SK-N-MC (cell line): ENCODE measurements at regions not wholly inside any gene's neighbourhood (a gene's known extent, or its start where the extent isn't known, plus 50 kb on each side); places are given as distances from the start of the nearest gene placed in this dataset.

Source experiments
- DNase-seq: peaks from one replicate; pipeline ENCODE4 v3.0.0-alpha.2; 2011; ENCODE audit warnings: low read depth, low spot score
- H3K27ac ChIP-seq: fragments of 200-600 bp; sonication (generic); 2 replicates; pipeline ENCODE4 v1.5.1; 2016; ENCODE audit warnings: mixed run types
- H3K36me3 ChIP-seq: fragments of 200-600 bp; sonication (generic); 2 replicates; pipeline ENCODE4 v1.6.1; 2017; ENCODE audit warnings: antibody characterized with exemption, low read length, mixed read lengths; ENCODE audit not compliant: insufficient read depth
- H3K4me3 ChIP-seq: fragments of 200-600 bp; sonication (generic); 2 replicates; pipeline ENCODE4 v1.5.1; 2016
- H3K9ac ChIP-seq: fragments of 200-600 bp; sonication (generic); 2 replicates; pipeline ENCODE4 v1.8.0; 2017; ENCODE audit warnings: mixed run types, mixed read lengths; ENCODE audit not compliant: insufficient read length
- H3K9me3 ChIP-seq: fragments of 200-600 bp; sonication (generic); 2 replicates; pipeline ENCODE4 v1.6.1; 2017; ENCODE audit warnings: low read depth, mild to moderate bottlenecking, antibody characterized with exemption, low read length, moderate library complexity, mixed read lengths
- EZH2 ChIP-seq: fragments of 200-600 bp; sonication (generic); IDR thresholded peaks from one replicate; pipeline ENCODE4 v1.6.1; 2017; ENCODE audit warnings: antibody characterized with exemption
- FOXP2 ChIP-seq: optimal IDR thresholded peaks from 2 replicates; pipeline ENCODE3; 2011; ENCODE audit warnings: mild to moderate bottlenecking, moderate library complexity; ENCODE audit not compliant: insufficient read depth; ENCODE audit errors: extremely low read length, control extremely low read depth
- POLR2AphosphoS5 ChIP-seq: IDR thresholded peaks from 2 replicates; pipeline ENCODE4 v1.6.1; 2012; ENCODE audit warnings: mild to moderate bottlenecking, low read depth, low read length, borderline replicate concordance

DNA sequence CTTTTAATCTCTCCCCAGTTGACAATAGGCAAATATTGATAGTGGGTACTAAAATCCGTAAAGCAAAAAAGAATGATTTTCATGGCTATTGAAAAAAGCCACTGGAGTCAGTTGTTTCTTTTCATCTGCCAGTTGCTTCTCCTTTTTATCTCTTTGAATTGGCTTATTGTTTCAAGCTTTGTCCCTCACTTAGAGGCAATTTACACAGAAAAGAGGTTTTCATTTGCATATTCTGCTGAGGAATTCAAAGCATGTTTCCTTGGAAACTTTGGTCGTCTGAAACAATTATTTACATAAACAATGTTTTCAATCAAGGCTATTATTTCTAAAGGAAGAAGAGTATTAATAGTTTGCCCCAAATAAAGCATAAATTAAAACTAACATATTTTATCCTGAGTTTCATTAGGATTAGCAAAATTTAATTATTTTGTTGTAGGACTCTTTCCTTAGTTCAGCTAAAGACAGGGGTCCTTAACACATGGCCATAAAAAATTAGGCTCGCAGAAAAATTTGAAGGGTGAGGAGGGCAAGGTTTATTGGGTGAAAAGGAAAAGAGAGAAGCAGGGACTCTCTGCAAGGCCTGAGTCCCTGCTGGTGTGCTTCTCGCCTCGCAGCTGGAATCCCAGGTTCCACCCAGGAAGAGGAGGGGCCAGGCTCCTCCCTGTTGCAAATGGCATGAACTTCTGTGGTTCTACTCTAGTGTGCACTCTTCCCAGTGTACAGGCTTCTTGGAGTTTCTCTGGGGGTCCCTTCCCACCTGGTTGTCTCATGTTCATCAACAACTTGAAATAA lies 138.8 kb upstream of the LAMA2 start:
- Histone ChIP-seq H3K9me3 (no peaks in the 10 kb centered on the region), H3K27ac (no peak overlapping the region), H3K36me3 (no peaks in the 10 kb centered on the region), H3K9ac (no peak overlapping the region), H3K4me3 (no peak overlapping the region)
- TF ChIP-seq FOXP2: no peak
- no peak for TF ChIP-seq EZH2
- TF ChIP-seq POLR2AphosphoS5: no peak
- no peak for DNase-seq

DNA sequence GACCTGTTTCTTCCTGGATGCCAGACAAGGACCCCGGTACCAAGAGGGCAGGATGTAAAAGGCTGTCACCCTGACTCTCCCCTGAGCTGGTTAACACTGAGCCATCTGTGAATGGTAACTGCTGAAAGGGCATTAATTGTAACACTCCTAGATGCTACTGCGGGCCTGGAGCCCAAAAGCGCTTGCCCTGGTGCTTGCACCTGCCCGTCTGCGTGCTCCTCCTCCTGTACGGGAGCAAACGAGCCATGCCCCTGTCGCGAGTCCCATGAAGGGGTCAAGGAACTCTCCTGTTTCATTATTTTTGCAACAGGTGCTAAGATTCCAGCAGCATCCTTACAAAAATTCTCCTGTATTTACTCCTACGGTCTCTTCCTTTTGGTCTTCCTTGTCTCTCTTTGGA lies 140.0 kb upstream of the LAMA2 start:
- Histone ChIP-seq H3K4me3 (no peak overlapping the region), H3K9ac (no peak overlapping the region), H3K27ac (no peak overlapping the region), H3K36me3 (no peaks in the 10 kb centered on the region), H3K9me3 (no peaks in the 10 kb centered on the region)
- TF ChIP-seq FOXP2: no peak
- TF ChIP-seq POLR2AphosphoS5: no peak
- TF ChIP-seq EZH2: no peak
- DNase-seq: no peak

DNA sequence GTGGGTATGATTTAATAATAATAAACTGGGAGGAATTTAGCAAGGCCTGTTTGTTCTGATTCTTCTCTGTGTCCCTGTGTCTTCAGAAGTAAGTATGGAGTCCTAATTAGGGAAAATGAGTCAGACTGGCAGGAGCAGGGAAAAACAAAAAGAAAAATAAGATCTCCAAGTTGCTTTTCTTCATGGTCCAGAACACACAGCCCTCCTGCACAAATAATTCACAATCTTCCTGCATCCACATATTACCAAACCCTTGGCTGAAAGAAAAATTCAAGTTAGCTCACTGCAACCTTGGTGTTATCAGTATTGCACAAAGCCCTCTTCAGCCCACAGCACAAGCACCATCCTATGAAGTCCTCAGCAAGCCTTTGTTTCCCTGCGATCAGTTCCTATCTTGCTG lies 142.0 kb upstream of the LAMA2 start:
- no peak overlapping the region for H3K4me3 ChIP-seq
- H3K9me3 ChIP-seq: no peaks in the 10 kb centered on the region
- DNase-seq: no peak
- no peak overlapping the region for H3K9ac ChIP-seq
- no peak overlapping the region for H3K27ac ChIP-seq
- no peaks in the 10 kb centered on the region for H3K36me3 ChIP-seq
- TF ChIP-seq FOXP2 (no peak), EZH2 (no peak), POLR2AphosphoS5 (no peak)

DNA sequence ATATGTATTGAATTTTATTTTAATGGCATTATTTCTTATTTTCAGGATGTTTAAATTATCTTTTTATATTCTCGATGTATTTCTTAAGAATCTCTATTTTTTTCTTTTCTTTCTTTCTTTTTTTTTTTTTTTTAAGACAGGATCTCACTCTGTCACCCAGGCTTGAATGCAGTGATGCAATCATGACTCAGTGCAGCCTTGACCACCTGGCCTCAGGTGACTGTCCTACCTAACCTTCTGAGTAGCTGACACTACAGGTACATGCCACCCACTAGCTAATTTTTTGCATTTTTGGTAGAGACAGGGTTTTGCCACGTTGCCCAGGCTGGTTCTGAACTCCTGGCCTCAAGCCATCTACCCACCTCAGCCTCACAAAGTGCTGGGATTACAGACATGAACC lies 143.8 kb upstream of the LAMA2 start:
- H3K9ac ChIP-seq: no peak overlapping the region
- H3K27ac ChIP-seq: no peak overlapping the region
- H3K4me3 ChIP-seq: no peak overlapping the region
- H3K9me3 ChIP-seq: no peaks in the 10 kb centered on the region
- no peaks in the 10 kb centered on the region for H3K36me3 ChIP-seq
- DNase-seq: no peak
- TF ChIP-seq POLR2AphosphoS5 (no peak), EZH2 (no peak)

DNA sequence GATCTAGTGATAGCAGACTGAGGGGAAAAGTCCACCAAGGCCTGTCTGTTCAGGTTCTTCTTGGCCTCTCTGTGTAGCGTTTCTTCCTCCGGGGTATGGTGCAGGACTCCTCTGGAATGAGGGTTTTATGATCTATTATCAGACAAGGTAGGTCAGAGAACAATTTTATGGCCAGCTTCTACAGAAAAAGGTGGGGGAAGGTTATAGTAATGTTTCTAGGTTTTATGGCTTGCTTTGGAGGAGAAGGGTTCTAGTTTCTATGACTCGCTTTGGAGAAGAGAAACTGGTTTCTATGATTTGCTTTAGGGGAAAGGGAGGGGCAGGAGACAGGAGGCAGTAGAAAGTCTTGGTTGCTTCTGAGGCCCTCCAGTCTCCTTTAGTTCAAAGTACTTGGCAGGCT lies 144.8 kb upstream of the LAMA2 start:
- DNase-seq: no peak
- TF ChIP-seq EZH2 (no peak), FOXP2 (no peak), POLR2AphosphoS5 (no peak)
- Histone ChIP-seq H3K27ac (no peak overlapping the region), H3K4me3 (no peak overlapping the region), H3K36me3 (no peaks in the 10 kb centered on the region), H3K9ac (no peak overlapping the region), H3K9me3 (no peaks in the 10 kb centered on the region)

DNA sequence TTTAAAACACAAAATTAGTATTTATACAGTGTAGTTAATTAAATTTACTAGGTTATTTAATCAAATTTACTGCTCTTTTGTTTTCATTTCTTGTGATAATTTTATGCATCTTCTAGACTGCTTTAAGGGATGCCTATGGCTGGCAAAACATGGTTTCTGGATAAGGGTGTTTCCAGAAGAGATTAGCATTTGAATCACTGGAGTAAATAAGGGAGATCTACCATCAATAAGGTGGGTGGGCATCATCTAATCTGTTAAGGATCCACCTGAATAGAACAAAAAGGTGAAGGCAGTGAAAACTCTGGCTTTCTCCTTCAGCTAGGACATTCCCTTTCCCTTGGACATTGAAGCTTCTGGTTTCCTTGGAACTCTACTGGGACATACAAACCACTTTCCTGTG lies 146.2 kb upstream of the LAMA2 start:
- H3K27ac ChIP-seq: no peak overlapping the region
- H3K9ac ChIP-seq: no peak overlapping the region

DNA sequence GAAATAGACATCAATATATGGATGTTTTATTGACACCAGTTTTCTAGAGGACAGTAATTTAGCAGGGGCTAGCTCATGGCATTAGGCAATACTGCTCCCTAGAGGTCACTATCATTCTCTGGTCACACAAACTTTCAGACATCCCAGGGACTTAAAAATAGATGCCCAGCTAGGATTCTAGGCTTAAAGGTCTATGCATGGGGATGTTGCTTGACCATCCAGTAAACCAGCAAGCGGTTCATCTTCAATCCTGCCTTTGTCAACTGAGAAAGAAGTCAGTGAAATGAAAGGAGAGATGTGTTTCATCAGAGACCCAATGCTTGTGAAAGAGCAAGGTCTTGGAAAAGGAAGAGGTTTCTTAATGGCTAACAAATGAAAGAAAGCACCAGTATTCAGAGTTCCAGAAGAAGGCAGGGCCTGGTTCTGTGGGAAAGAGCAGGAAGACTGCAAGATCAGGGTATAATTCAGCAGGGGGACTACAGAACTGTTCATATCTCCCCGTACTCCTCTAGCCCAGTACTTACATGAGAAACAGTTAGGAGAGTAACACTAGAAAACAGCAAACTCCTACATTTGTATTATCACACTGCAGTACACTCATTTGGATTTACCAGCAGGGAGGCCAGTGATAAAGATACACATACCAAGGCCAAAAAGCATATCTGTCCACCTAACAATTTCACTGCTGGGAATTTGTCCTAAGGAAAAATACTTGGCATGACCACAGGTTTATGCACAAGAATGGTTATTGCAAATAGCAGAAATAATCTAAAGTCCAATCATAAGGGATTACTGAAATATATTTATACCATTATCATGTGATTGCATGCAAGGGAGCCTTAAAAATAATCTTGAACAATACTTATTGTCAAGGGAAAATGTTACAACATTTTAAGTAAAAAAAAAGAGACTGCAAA lies 151.4 kb upstream of the LAMA2 start:
- DNase-seq: no peak
- no peak overlapping the region for H3K4me3 ChIP-seq

More for the DNA sequence above, 146.2 kb upstream of the LAMA2 start:
- Histone ChIP-seq H3K4me3 (no peak overlapping the region), H3K9me3 (no peaks in the 10 kb centered on the region), H3K36me3 (no peaks in the 10 kb centered on the region)
- no peak for TF ChIP-seq EZH2
- TF ChIP-seq POLR2AphosphoS5: no peak
- TF ChIP-seq FOXP2: no peak
- no peak for DNase-seq

DNA sequence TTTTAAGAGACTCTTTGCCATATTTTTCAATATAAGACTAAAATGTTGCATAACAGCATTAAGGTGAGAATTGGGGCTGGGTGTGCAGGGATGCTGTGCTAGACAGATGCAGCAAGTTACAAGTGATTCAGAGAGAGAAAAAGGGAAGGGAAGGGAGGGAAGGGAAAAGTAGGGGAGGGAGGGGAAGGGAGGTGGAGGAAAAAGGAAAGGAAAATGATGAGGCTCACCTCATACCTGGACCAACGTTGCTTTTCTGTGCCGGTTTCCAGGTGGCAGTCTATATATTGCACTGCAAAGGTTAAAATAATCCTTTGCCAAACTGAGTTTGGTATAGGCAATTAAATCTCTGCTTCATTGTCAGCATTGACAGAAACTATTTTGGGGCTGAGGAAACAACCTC lies 155.4 kb upstream of the LAMA2 start:
- Histone ChIP-seq H3K9ac (no peak overlapping the region), H3K4me3 (no peak overlapping the region), H3K27ac (no peak overlapping the region), H3K36me3 (no peaks in the 10 kb centered on the region), H3K9me3 (no peaks in the 10 kb centered on the region)
- no peak for DNase-seq
- TF ChIP-seq EZH2: no peak
- TF ChIP-seq FOXP2: no peak
- TF ChIP-seq POLR2AphosphoS5: no peak

More for the DNA sequence above, 151.4 kb upstream of the LAMA2 start:
- Histone ChIP-seq H3K9ac (no peak overlapping the region), H3K9me3 (no peaks in the 10 kb centered on the region), H3K36me3 (no peaks in the 10 kb centered on the region), H3K27ac (no peak overlapping the region)
- TF ChIP-seq EZH2 (no peak), FOXP2 (no peak), POLR2AphosphoS5 (no peak)
